NB4 (cell line): ENCODE measurements at regions not wholly inside any gene's neighbourhood (a gene's known extent, or its start where the extent isn't known, plus 50 kb on each side); places are given as distances from the start of the nearest gene placed in this dataset.

Experiments used
- CTCF ChIP-seq: IDR thresholded peaks from one replicate; pipeline ENCODE4 v1.5.1; 2012; ENCODE audit warnings: low read depth, low read length
- MAX ChIP-seq: IDR thresholded peaks from 2 replicates; pipeline ENCODE4 v1.6.1; 2011; ENCODE audit warnings: low read depth, low read length
- MYC ChIP-seq: IDR thresholded peaks from 2 replicates; pipeline ENCODE4 v1.6.1; 2011; ENCODE audit warnings: low read depth, low read length
- POLR2A ChIP-seq: IDR thresholded peaks from 2 replicates; pipeline ENCODE4 v1.6.1; 2011; ENCODE audit warnings: mild to moderate bottlenecking; ENCODE audit not compliant: insufficient read length; ENCODE audit errors: extremely low read depth

DNA sequence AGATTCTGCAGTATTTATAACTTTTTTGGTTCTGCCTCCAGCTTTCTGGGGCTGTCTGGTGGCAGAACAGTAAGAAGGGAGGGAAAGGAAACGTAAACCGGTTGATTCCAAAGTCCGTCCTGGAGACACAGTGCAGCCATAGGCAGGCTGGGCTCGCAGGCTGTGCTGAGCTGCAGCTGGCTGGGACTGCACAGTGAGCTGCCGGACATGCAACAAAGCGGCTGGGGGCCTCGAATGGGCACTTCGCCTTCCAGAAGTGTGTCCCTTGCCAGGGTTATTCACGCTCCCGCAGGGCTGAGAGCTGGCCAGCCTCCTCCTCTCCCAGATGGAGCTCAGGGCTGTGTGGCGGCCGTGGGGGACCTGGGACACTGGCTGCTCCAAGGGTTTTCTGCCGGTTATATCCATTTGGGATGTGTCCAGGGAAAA is 78.1 kb upstream of the CD93 start:
- no peak for TF ChIP-seq CTCF
- TF ChIP-seq MAX = no peak
- no peak for TF ChIP-seq POLR2A
- TF ChIP-seq MYC = no peak
